ENCODE measurements at regions not wholly inside any gene's neighbourhood (a gene's known extent, or its start where the extent isn't known, plus 50 kb on each side); places are given as distances from the start of the nearest gene placed in this dataset.

GRCh38 chr18:45439851-45440645 lies 175.2 kb upstream of the SLC14A2 start:
- H3K4me3 Mint-ChIP-seq (ENCODE audit: low read depth), result no peak overlapping the region
- H3K4me1 Mint-ChIP-seq (ENCODE audit: low read depth), result no peaks in the 10 kb centered on the region
- no peaks in the 10 kb centered on the region for H3K9me3 Mint-ChIP-seq
- H3K36me3 Mint-ChIP-seq (ENCODE audit: low read depth), result no peaks in the 10 kb centered on the region
- H3K27ac Mint-ChIP-seq, result no peak overlapping the region
- H3K27me3 Mint-ChIP-seq (ENCODE audit: low read depth), result no peaks in the 10 kb centered on the region
- intact Hi-C loops (cut with micrococcal nuclease), result no loop called here
- DNase-seq (ENCODE audit: low spot score), result no peak

DNA sequence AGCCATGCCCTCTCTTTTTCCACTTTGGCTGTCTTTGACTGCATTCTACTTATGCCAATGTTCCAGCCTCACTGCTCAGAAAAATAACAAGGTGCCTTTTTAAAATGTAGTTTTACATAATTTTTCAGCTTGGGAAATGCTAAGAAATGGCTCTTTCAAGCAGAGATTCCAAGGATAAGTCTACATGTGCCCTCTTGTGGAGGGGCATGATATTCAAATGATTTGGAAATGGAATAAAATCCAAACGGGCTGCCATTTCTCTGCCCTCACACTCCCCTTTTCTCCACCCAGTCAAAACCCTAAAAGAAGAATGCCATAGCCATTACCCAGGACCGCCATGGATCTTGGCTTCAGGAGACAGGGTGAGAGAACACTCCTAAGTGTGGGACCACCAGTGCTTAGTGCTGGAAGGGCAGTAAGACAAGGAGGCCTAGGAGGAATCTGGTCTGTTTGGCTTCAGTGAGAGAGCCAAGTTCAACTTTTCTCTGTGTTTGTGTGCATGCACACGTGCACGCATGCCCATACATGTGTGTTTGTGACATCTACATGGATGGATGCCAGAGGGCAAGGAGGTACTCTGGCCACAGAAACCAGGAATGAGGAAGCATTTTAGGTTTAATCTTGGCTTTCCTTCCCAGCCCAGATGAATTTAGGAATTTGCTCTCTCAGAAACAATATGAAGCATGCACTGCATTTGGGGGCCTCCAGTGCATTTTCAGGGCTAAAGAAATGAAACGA lies 174.0 kb upstream of the SLC14A2 start:
- no peaks in the 10 kb centered on the region for H3K36me3 Mint-ChIP-seq (ENCODE audit: low read depth)
- no peaks in the 10 kb centered on the region for H3K27me3 Mint-ChIP-seq (ENCODE audit: low read depth)
- H3K9me3 Mint-ChIP-seq, result no peaks in the 10 kb centered on the region
- DNase-seq (ENCODE audit: low spot score), result no peak
- H3K27ac Mint-ChIP-seq, result no peak overlapping the region
- intact Hi-C loops (cut with micrococcal nuclease), result no loop called here
- H3K4me1 Mint-ChIP-seq (ENCODE audit: low read depth), result no peaks in the 10 kb centered on the region
- H3K4me3 Mint-ChIP-seq (ENCODE audit: low read depth), result no peak overlapping the region

- DNase-seq (ENCODE audit: low spot score), result no peak
- intact Hi-C loops (cut with micrococcal nuclease), result no loop called here
- H3K36me3 Mint-ChIP-seq (ENCODE audit: low read depth), result no peaks in the 10 kb centered on the region
- H3K4me3 Mint-ChIP-seq (ENCODE audit: low read depth), result no peak overlapping the region
- no peaks in the 10 kb centered on the region for H3K4me1 Mint-ChIP-seq (ENCODE audit: low read depth)
- H3K27ac Mint-ChIP-seq, result no peak overlapping the region
- H3K27me3 Mint-ChIP-seq (ENCODE audit: low read depth), result no peaks in the 10 kb centered on the region
- no peaks in the 10 kb centered on the region for H3K9me3 Mint-ChIP-seq
Measured at GRCh38 chr18:45444040-45444439, 171.2 kb upstream of the SLC14A2 start.

- Mint-ChIP-seq H3K36me3 (ENCODE audit: low read depth) (no peaks in the 10 kb centered on the region), H3K9me3 (no peaks in the 10 kb centered on the region), H3K27ac (no peak overlapping the region), H3K4me1 (ENCODE audit: low read depth) (no peaks in the 10 kb centered on the region), H3K4me3 (ENCODE audit: low read depth) (no peak overlapping the region), H3K27me3 (ENCODE audit: low read depth) (no peaks in the 10 kb centered on the region)
- intact Hi-C loops (cut with micrococcal nuclease), result no loop called here
- no peak for DNase-seq (ENCODE audit: low spot score)
Measured at GRCh38 chr18:45447355-45448265, 167.7 kb upstream of the SLC14A2 start.

GRCh38 chr18:45448871-45449270 lies 166.4 kb upstream of the SLC14A2 start:
- no peak overlapping the region for H3K27ac Mint-ChIP-seq
- H3K4me3 Mint-ChIP-seq (ENCODE audit: low read depth), result no peak overlapping the region
- no peaks in the 10 kb centered on the region for H3K9me3 Mint-ChIP-seq

DNA sequence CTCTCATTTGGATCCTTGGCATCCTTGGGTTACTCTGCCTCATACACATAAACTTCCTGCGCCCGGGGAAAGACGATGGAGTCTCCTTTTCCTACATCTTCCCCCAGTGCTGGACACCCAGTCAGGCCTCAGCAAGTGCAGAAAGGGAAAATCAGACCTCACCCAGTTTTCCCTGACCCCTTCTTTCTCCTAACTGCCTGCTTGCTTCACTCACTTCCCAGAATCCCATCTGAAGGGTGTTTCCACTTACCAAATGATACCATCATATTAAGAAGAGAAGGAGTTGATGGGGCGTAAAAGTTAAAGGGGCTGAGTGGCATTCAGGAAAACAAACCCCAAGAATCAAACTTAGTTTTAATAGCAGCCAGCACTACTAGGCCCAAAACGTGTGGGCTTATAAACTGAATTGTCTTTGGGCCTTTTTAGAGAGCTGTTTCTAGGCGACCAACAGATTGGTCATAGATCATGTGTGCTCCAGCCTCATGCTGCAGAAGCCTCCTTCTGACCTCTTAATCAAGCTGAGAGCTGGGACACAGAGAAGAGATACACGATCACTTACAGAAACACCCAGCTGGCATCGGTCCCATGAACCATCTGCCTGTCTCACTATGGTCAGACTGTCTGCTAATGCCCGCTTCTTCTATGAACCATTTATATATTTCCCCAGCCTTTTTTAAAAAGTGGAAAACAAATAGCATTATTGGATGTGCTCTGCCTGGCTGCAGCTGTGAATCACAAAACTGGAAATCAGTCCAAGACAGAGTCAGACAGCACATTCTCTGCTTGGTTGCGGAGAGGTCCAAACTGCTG lies 165.7 kb upstream of the SLC14A2 start:
- Mint-ChIP-seq H3K4me3 (ENCODE audit: low read depth) (no peak overlapping the region), H3K36me3 (ENCODE audit: low read depth) (no peaks in the 10 kb centered on the region), H3K4me1 (ENCODE audit: low read depth) (no peaks in the 10 kb centered on the region), H3K9me3 (no peaks in the 10 kb centered on the region), H3K27me3 (ENCODE audit: low read depth) (no peaks in the 10 kb centered on the region), H3K27ac (no peak overlapping the region)
- intact Hi-C loops (cut with micrococcal nuclease), result no loop called here
- DNase-seq (ENCODE audit: low spot score), result no peak

More at GRCh38 chr18:45448871-45449270, 166.4 kb upstream of the SLC14A2 start:
- DNase-seq (ENCODE audit: low spot score), result no peak
- Mint-ChIP-seq H3K27me3 (ENCODE audit: low read depth) (no peaks in the 10 kb centered on the region), H3K4me1 (ENCODE audit: low read depth) (no peaks in the 10 kb centered on the region), H3K36me3 (ENCODE audit: low read depth) (no peaks in the 10 kb centered on the region)
- intact Hi-C loops (cut with micrococcal nuclease), result no loop called here

DNA sequence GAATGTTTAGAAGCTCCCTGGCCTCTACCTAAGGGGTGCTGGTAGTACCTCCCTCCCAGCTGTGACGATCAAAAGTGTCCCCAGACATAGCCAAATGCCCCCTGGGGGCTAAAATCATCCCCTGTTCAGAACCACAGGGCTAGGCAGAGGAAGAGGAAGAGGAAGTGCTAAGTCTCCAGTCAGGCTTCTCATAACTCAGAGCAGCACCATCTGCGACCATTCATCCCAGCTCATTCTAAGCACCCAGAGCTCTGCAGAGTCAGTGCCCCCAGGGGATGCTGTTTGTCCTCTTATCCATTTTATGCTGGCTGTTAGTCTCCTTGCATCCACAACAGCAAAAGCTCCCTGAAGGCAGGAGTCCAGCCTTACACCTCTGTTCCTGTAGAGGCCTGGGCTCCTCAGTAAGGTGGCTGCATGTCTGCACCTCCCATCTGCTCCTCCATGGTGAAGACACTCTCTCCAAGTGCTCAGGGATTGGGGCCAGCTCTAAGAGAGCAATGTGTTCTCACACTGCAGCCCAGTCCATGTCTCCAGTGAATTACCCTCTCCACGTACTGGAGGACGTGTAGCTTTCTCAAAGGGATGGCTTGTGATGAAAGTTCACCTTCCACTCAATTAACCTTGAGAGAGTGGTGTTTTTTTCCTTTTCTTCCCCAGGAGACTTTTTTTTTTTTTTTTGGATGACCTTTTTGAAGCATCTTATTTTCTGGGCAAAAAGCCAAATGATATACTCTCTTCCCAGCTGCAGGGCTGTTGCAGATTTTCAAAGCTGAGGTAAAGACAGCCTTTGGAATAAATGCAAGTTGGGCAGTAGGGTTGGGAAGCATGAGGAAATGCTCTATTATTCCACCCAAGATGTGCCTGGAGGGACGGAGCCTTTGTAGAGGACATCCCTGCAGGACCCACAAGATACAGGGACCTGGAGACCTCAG lies 158.9 kb upstream of the SLC14A2 start:
- H3K9me3 Mint-ChIP-seq, result no peaks in the 10 kb centered on the region
- H3K27me3 Mint-ChIP-seq (ENCODE audit: low read depth), result no peaks in the 10 kb centered on the region
- no peak for DNase-seq (ENCODE audit: low spot score)
- no peak overlapping the region for H3K27ac Mint-ChIP-seq
- H3K4me1 Mint-ChIP-seq (ENCODE audit: low read depth), result no peaks in the 10 kb centered on the region
- intact Hi-C loops (cut with micrococcal nuclease), result no loop called here
- no peak overlapping the region for H3K4me3 Mint-ChIP-seq (ENCODE audit: low read depth)
- H3K36me3 Mint-ChIP-seq (ENCODE audit: low read depth), result no peaks in the 10 kb centered on the region

- no peaks in the 10 kb centered on the region for H3K9me3 Mint-ChIP-seq
- no peak for DNase-seq (ENCODE audit: low spot score)
- H3K27me3 Mint-ChIP-seq (ENCODE audit: low read depth), result no peaks in the 10 kb centered on the region
- H3K36me3 Mint-ChIP-seq (ENCODE audit: low read depth), result no peaks in the 10 kb centered on the region
- intact Hi-C loops (cut with micrococcal nuclease), result no loop called here
- no peak overlapping the region for H3K4me3 Mint-ChIP-seq (ENCODE audit: low read depth)
- H3K27ac Mint-ChIP-seq, result no peak overlapping the region
- H3K4me1 Mint-ChIP-seq (ENCODE audit: low read depth), result no peaks in the 10 kb centered on the region
Measured at GRCh38 chr18:45458033-45458432, 157.2 kb upstream of the SLC14A2 start.

DNA sequence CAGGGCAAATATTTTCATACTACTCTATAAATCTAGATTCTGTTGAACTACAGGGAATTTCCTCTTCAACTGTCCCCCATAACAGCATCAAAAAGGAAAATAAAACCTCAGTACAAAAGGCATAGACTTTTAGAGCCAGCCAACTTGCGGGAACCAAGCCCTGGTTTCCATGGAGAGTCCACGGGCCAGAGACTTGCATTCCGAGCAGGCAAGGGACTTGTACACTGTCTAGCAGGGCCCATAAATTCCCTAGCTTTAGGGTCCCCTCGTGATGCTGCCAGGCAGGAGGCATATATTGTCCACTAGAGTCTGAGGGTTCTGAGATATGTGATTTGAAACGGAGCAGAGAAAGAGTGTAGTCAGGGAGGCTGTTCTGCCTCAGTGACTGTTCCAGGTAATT lies 153.1 kb upstream of the SLC14A2 start:
- Mint-ChIP-seq H3K36me3 (ENCODE audit: low read depth) (no peaks in the 10 kb centered on the region), H3K27me3 (ENCODE audit: low read depth) (no peaks in the 10 kb centered on the region), H3K4me3 (ENCODE audit: low read depth) (no peak overlapping the region), H3K4me1 (ENCODE audit: low read depth) (no peaks in the 10 kb centered on the region), H3K9me3 (no peaks in the 10 kb centered on the region), H3K27ac (no peak overlapping the region)
- intact Hi-C loops (cut with micrococcal nuclease), result no loop called here
- no peak for DNase-seq (ENCODE audit: low spot score)

DNA sequence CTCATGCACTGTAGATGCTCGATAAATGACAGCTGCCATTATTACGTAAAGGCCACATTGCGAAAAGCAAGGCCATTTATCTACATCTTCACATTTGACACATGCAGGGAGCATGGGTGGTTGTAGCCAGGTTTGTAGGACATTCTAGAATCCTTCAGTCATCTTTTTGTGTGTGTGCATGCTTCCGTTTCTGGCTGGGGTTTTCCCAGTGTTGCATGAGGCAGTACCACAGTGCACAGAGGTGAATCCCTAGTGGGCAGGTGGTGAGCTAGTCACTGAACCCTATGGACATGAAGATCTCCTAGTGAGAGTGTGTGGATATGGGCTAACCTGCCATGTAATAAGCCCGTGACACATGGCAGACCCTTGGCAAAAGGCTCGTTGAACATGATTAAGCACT lies 151.8 kb upstream of the SLC14A2 start:
- no peaks in the 10 kb centered on the region for H3K36me3 Mint-ChIP-seq (ENCODE audit: low read depth)
- H3K4me1 Mint-ChIP-seq (ENCODE audit: low read depth), result no peaks in the 10 kb centered on the region
- intact Hi-C loops (cut with micrococcal nuclease), result no loop called here
- no peak overlapping the region for H3K27ac Mint-ChIP-seq
- no peak for DNase-seq (ENCODE audit: low spot score)
- no peak overlapping the region for H3K4me3 Mint-ChIP-seq (ENCODE audit: low read depth)
- H3K9me3 Mint-ChIP-seq, result no peaks in the 10 kb centered on the region
- H3K27me3 Mint-ChIP-seq (ENCODE audit: low read depth), result no peaks in the 10 kb centered on the region

DNA sequence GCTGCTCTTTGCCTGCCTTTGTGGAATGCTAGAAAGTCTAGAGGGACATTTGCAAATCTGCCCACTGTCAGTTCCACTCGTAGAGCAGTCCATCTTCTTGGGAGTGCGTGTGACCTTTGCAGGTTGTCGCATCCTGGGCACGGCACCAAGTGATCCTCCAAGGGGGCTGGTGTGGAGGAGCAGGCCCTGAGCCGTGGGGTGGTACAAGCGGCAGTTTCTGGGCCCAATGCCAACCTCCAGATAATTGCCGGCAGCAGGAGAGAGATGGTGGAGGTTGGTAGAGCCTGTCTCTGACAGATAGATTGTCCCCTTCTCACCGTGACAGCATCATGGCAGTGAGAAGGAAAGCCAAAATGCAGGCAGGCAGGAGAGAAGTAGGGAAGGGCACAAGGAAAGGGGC lies 150.7 kb upstream of the SLC14A2 start:
- Mint-ChIP-seq H3K9me3 (no peaks in the 10 kb centered on the region), H3K27me3 (ENCODE audit: low read depth) (no peaks in the 10 kb centered on the region), H3K36me3 (ENCODE audit: low read depth) (no peaks in the 10 kb centered on the region), H3K4me3 (ENCODE audit: low read depth) (no peak overlapping the region), H3K27ac (no peak overlapping the region), H3K4me1 (ENCODE audit: low read depth) (no peaks in the 10 kb centered on the region)
- DNase-seq (ENCODE audit: low spot score), result no peak
- intact Hi-C loops (cut with micrococcal nuclease), result no loop called here
